ENCODE measurements at regions not wholly inside any gene's neighbourhood (a gene's known extent, or its start where the extent isn't known, plus 50 kb on each side); places are given as distances from the start of the nearest gene placed in this dataset.

DNA sequence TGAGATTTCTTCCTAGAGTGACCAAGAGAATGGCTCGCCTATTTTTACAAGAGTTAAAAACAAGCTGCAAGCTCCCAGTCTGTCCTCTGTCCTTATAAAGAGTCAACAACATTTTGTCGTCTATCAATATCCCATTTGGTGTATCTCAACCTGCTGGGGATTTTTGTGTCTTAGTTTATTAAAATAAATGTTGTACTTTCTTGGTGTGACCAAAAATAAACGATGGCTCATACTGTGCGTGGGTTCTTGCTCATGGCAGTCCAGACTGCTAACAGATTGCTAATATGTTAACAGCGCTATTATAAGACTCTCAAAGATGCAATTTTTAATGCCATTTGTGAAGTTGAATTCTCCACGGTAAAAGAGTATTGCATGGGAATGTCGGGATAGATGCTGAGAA is 569.9 kb downstream of the GABRG2 start (continued):
- TF ChIP-seq RAD21 (IDR thresholded peaks at IDR 0.05; ENCODE audit: low read length) (no peak), EZH2phosphoT487 (IDR thresholded peaks at IDR 0.05; ENCODE audit: borderline replicate concordance, low read depth) (no peak), NRF1 (IDR thresholded peaks at IDR 0.05; ENCODE audit: low read depth, low read length) (no peak), TAF1 (IDR thresholded peaks at IDR 0.05; ENCODE audit: borderline replicate concordance, low read depth, low read length) (no peak), CHD2 (IDR thresholded peaks at IDR 0.05; ENCODE audit: low read length, partially characterized antibody) (no peak), ELF1 (IDR thresholded peaks at IDR 0.05) (no peak), TCF12 (IDR thresholded peaks at IDR 0.05) (no peak)
- TF ChIP-seq, protein P1, sequence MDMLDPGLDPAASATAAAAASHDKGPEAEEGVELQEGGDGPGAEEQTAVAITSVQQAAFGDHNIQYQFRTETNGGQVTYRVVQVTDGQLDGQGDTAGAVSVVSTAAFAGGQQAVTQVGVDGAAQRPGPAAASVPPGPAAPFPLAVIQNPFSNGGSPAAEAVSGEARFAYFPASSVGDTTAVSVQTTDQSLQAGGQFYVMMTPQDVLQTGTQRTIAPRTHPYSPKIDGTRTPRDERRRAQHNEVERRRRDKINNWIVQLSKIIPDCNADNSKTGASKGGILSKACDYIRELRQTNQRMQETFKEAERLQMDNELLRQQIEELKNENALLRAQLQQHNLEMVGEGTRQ (IDR thresholded peaks at IDR 0.05; ENCODE audit: borderline replicate concordance, low read depth, low read length) = no peak

DNA sequence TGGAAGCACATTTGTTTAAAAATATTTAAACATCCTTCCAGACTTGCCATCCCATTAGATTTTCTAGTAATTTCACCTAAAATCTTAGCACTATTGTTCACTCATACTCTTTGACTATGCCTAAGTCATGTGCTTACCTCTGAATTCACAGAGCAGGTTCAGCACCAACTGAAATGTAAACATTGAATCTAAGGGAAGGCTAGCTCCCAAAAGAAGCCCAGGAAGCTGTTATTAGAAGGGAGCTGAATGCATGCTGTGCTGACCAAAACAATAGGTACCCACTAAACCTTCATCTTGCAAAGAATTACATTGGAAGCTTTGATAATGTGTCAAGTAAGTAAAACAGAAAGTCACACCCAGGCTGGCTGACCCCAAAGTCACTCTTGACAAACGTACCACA is 571.3 kb downstream of the GABRG2 start:
- POLR2A ChIA-PET = no interaction called here
- Histone ChIP-seq H3K9me2 (no peaks in the 10 kb centered on the region), H3K9ac (no peak overlapping the region), H3K27me3 (ENCODE audit: insufficient read depth) (no peaks in the 10 kb centered on the region), H3K4me1 (ENCODE audit: control insufficient read depth in 1 of 2, insufficient read depth in 2 of 2, low read depth in 1 of 2, low read length in 1 of 2) (no peaks in the 10 kb centered on the region), H4K20me1 (ENCODE audit: insufficient read depth) (no peaks in the 10 kb centered on the region), H3K27ac (ENCODE audit: low read depth in 2 of 2, low read length in 1 of 2) (no peak overlapping the region), H3K79me2 (ENCODE audit: insufficient read depth) (no peaks in the 10 kb centered on the region), H2AFZ (ENCODE audit: low read depth) (no peak overlapping the region), H3K9me3 (no peaks in the 10 kb centered on the region), H3F3A (replicated peaks; ENCODE audit: insufficient read depth) (no peaks in the 10 kb centered on the region), H3K36me3 (replicated peaks in 1 of 2; ENCODE audit: control insufficient read depth in 1 of 2, insufficient read depth in 2 of 2, low read length in 1 of 2) (no peaks in the 10 kb centered on the region), H3K4me3 (ENCODE audit: low read depth in 2 of 2, low read length in 1 of 2) (no peak overlapping the region), H3K4me2 (no peak overlapping the region)
- DNase-seq = no peak
- WGBS (ENCODE audit: low lambda C conversion rate) = 0% methylated on average over 1 of the region's 1 CpG
- TF ChIP-seq, protein P2, sequence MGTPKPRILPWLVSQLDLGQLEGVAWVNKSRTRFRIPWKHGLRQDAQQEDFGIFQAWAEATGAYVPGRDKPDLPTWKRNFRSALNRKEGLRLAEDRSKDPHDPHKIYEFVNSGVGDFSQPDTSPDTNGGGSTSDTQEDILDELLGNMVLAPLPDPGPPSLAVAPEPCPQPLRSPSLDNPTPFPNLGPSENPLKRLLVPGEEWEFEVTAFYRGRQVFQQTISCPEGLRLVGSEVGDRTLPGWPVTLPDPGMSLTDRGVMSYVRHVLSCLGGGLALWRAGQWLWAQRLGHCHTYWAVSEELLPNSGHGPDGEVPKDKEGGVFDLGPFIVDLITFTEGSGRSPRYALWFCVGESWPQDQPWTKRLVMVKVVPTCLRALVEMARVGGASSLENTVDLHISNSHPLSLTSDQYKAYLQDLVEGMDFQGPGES (IDR thresholded peaks at IDR 0.05; ENCODE audit: low read depth, low read length) = no peak
- CTCF ChIA-PET = no interaction called here

DNA sequence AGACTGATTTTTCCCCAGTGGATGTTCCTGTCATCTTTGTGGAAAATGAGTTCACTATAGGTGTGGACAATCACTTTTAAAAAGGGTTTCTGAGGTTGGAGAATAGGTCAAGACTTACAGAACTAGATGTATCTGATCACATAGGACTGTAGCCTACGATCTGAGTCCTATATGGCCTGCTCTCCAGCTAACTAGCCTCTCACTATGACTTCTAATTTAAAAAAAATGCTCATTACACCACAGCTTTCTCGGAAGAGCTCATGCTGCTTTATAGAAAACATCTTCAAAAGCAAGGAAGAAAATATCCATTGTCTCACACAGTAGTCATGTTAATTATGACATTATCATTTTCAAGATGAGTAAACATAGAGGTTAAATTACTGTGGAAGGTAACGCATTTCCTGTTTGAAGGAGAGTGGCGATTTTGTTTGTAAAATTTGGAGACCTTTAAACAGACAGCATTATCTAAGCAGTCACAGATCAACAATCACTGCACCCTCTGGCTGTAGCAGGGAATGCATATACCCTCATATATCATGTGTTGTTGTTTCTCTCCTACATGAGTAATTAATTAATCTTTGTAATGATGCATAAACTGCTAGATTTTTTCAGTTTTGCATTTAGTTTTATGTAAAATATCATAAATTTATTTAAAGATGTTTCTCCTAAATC is 573.7 kb downstream of the GABRG2 start:
- no peak overlapping the region for H3K4me3 ChIP-seq (ENCODE audit: low read depth in 2 of 2, low read length in 1 of 2)
- H3K9me2 ChIP-seq = no peaks in the 10 kb centered on the region
- no peaks in the 10 kb centered on the region for H3F3A ChIP-seq (replicated peaks; ENCODE audit: insufficient read depth)
- H3K36me3 ChIP-seq (replicated peaks in 1 of 2; ENCODE audit: control insufficient read depth in 1 of 2, insufficient read depth in 2 of 2, low read length in 1 of 2) = no peaks in the 10 kb centered on the region
- H3K27me3 ChIP-seq (ENCODE audit: insufficient read depth) = no peaks in the 10 kb centered on the region
- H4K20me1 ChIP-seq (ENCODE audit: insufficient read depth) = no peaks in the 10 kb centered on the region
- no peak overlapping the region for H3K9ac ChIP-seq
- no peak overlapping the region for H3K4me2 ChIP-seq
- H3K4me1 ChIP-seq (ENCODE audit: control insufficient read depth in 1 of 2, insufficient read depth in 2 of 2, low read depth in 1 of 2, low read length in 1 of 2) = no peaks in the 10 kb centered on the region
- ChIA-PET CTCF (no interaction called here), POLR2A (no interaction called here)
- 11% methylated on average over 4 of the region's 4 CpGs for WGBS (ENCODE audit: low lambda C conversion rate)
- H3K27ac ChIP-seq (ENCODE audit: low read depth in 2 of 2, low read length in 1 of 2) = no peak overlapping the region
- H3K79me2 ChIP-seq (ENCODE audit: insufficient read depth) = no peaks in the 10 kb centered on the region
- no peaks in the 10 kb centered on the region for H3K9me3 ChIP-seq
- DNase-seq = no peak
- H2AFZ ChIP-seq (ENCODE audit: low read depth) = no peak overlapping the region
- TF ChIP-seq NRF1 (IDR thresholded peaks at IDR 0.05; ENCODE audit: low read depth, low read length) (no peak), SIN3A (IDR thresholded peaks at IDR 0.05; ENCODE audit: borderline replicate concordance, low read depth, low read length) (no peak), MXI1 (IDR thresholded peaks at IDR 0.05; ENCODE audit: low read depth, low read length) (no peak), RCOR1 (IDR thresholded peaks at IDR 0.05; ENCODE audit: low read length) (no peak), RFX5 (IDR thresholded peaks at IDR 0.05; ENCODE audit: low read length) (no peak), TAF1 (IDR thresholded peaks at IDR 0.05; ENCODE audit: borderline replicate concordance, low read depth, low read length) (no peak), GABPA (IDR thresholded peaks at IDR 0.05; ENCODE audit: low read depth) (no peak), YY1 (IDR thresholded peaks at IDR 0.05; ENCODE audit: low read depth) (no peak), JUND (IDR thresholded peaks at IDR 0.05) (no peak)
- TF ChIP-seq, protein P3, sequence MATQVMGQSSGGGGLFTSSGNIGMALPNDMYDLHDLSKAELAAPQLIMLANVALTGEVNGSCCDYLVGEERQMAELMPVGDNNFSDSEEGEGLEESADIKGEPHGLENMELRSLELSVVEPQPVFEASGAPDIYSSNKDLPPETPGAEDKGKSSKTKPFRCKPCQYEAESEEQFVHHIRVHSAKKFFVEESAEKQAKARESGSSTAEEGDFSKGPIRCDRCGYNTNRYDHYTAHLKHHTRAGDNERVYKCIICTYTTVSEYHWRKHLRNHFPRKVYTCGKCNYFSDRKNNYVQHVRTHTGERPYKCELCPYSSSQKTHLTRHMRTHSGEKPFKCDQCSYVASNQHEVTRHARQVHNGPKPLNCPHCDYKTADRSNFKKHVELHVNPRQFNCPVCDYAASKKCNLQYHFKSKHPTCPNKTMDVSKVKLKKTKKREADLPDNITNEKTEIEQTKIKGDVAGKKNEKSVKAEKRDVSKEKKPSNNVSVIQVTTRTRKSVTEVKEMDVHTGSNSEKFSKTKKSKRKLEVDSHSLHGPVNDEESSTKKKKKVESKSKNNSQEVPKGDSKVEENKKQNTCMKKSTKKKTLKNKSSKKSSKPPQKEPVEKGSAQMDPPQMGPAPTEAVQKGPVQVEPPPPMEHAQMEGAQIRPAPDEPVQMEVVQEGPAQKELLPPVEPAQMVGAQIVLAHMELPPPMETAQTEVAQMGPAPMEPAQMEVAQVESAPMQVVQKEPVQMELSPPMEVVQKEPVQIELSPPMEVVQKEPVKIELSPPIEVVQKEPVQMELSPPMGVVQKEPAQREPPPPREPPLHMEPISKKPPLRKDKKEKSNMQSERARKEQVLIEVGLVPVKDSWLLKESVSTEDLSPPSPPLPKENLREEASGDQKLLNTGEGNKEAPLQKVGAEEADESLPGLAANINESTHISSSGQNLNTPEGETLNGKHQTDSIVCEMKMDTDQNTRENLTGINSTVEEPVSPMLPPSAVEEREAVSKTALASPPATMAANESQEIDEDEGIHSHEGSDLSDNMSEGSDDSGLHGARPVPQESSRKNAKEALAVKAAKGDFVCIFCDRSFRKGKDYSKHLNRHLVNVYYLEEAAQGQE (IDR thresholded peaks at IDR 0.05; ENCODE audit: low read depth, low read length) = no peak
- TF ChIP-seq, protein P4, sequence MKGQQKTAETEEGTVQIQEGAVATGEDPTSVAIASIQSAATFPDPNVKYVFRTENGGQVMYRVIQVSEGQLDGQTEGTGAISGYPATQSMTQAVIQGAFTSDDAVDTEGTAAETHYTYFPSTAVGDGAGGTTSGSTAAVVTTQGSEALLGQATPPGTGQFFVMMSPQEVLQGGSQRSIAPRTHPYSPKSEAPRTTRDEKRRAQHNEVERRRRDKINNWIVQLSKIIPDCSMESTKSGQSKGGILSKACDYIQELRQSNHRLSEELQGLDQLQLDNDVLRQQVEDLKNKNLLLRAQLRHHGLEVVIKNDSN (IDR thresholded peaks at IDR 0.05; ENCODE audit: borderline replicate concordance, low read depth) = no peak
- TF ChIP-seq, protein P2 (IDR thresholded peaks at IDR 0.05; ENCODE audit: low read depth, low read length) = no peak

All from SK-N-SH (cell line).